PC-9 (cell line): ENCODE measurements at regions not wholly inside any gene's neighbourhood (a gene's known extent, or its start where the extent isn't known, plus 50 kb on each side); places are given as distances from the start of the nearest gene placed in this dataset.

ENCODE experiments used
- BruUV-seq: library from RNA; stranded (reverse); fragments of 400-500 nt; replicated peaks from 2 replicates; lab custom pipeline; 2021; lab: Mats Ljungman, UMichigan
- CTCF ChIA-PET: fragments of 300-600 bp; sonication (Branson Sonifier 250); formaldehyde crosslinking; loops from one replicate; lab custom pipeline; 2022; ENCODE audit warnings: antibody characterized with exemption; lab: Charles Lee
- POLR2A ChIA-PET: fragments of 300-600 bp; sonication (Branson Sonifier 250); formaldehyde crosslinking; loops from one replicate; lab custom pipeline; 2022; ENCODE audit warnings: antibody characterized with exemption; ENCODE audit not compliant: unreplicated experiment; lab: Charles Lee
- DNase-seq, 2 experiments: peaks; one replicate each; pipeline versions ENCODE4 v3.0.0 to v3.0.0-alpha.2; 2015 to 2022; ENCODE audit warnings: mixed read lengths in 1 of 2
- H2AFZ ChIP-seq: fragments of 200-600 bp; sonication (generic); 2 replicates; pipeline ENCODE4 v1.8.1; 2017; ENCODE audit warnings: antibody characterized with exemption
- H3F3A ChIP-seq: fragments of 200-600 bp; sonication (generic); 2 replicates; pipeline ENCODE4 v1.8.1; 2017; ENCODE audit warnings: antibody characterized with exemption, mild to moderate bottlenecking, low read depth; ENCODE audit not compliant: insufficient read depth
- H3K27ac ChIP-seq: fragments of 200-600 bp; sonication (generic); 2 replicates; pipeline ENCODE4 v1.6.1; 2016; ENCODE audit warnings: mixed run types
- H3K27me3 ChIP-seq: fragments of 200-600 bp; sonication (generic); 2 replicates; pipeline ENCODE4 v1.6.1; 2016; ENCODE audit warnings: low read depth, mixed run types; ENCODE audit not compliant: insufficient read depth
- H3K36me3 ChIP-seq: fragments of 200-600 bp; sonication (generic); 2 replicates; pipeline ENCODE4 v1.6.1; 2016; ENCODE audit warnings: low read depth, mixed run types
- H3K4me1 ChIP-seq: fragments of 200-600 bp; sonication (generic); replicated peaks from 2 replicates; pipeline ENCODE4 v1.6.1; 2016; ENCODE audit warnings: mixed run types; ENCODE audit not compliant: insufficient read depth
- H3K4me2 ChIP-seq: fragments of 200-600 bp; sonication (generic); 2 replicates; pipeline ENCODE4 v1.6.1; 2017; ENCODE audit warnings: mixed run types
- H3K4me3 ChIP-seq: fragments of 200-600 bp; sonication (generic); 2 replicates; pipeline ENCODE4 v1.6.1; 2016; ENCODE audit warnings: mixed run types
- H3K79me2 ChIP-seq: fragments of 200-600 bp; sonication (generic); 2 replicates; pipeline ENCODE4 v1.6.1; 2017; ENCODE audit warnings: low read depth, mixed run types
- H3K9me2 ChIP-seq: fragments of 200-600 bp; sonication (generic); 2 replicates; pipeline ENCODE4 v1.8.1; 2017; ENCODE audit warnings: mild to moderate bottlenecking; ENCODE audit not compliant: insufficient read depth
- H3K9me3 ChIP-seq: fragments of 200-600 bp; sonication (generic); 2 replicates; pipeline ENCODE4 v1.8.1; 2016; ENCODE audit warnings: low read depth; ENCODE audit not compliant: insufficient read depth
- H4K20me1 ChIP-seq: fragments of 200-600 bp; sonication (generic); 2 replicates; pipeline ENCODE4 v1.8.1; 2017; ENCODE audit not compliant: insufficient read depth
- EZH2 ChIP-seq: fragments of 200-600 bp; sonication (generic); IDR thresholded peaks from 2 replicates; pipeline ENCODE4 v1.8.0; 2017; ENCODE audit warnings: antibody characterized with exemption, low read depth
- intact Hi-C: fragments of 100-400 bp; cut with micrococcal nuclease; formaldehyde crosslinking; loops from one replicate; pipeline ENCODE4 v1.10.0; 2022; ENCODE audit not compliant: unreplicated experiment
- TF ChIP-seq, protein P1 (sequence below): fragments of 200-600 bp; sonication (generic); conservative IDR thresholded peaks from 2 replicates; pipeline ENCODE4 v1.6.1; 2017; ENCODE audit warnings: mixed run types, antibody characterized with exemption, mild to moderate bottlenecking, moderate library complexity

DNA sequence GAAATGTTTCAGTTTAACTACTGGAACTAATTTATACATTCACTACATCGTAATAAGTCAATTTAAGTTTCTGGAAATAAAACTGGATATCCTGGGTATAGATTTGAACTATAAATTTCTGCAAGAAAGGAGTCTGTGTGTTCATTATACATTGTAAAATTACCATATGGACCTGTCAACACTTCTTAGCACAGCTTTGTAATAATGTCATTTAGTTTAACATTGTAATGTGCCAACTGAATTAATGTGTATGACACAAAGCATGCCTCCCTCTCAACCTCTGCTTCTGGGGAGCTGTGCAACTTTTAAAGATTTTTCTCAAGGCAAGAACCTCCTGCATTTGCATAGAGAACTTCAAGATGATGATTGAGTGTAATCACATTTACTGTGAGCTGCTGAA is 213.7 kb upstream of the GALNT5 start:
- Histone ChIP-seq H3K36me3 (no peaks in the 10 kb centered on the region), H3K9me3 (no peaks in the 10 kb centered on the region), H3K27ac (no peak overlapping the region), H3K27me3 (no peaks in the 10 kb centered on the region), H3K4me2 (no peak overlapping the region), H3K9me2 (no peaks in the 10 kb centered on the region), H3F3A (no peaks in the 10 kb centered on the region), H4K20me1 (no peaks in the 10 kb centered on the region), H2AFZ (no peak overlapping the region), H3K4me1 (no peaks in the 10 kb centered on the region), H3K4me3 (no peak overlapping the region), H3K79me2 (no peaks in the 10 kb centered on the region)
- intact Hi-C loops, result no loop called here
- ChIA-PET POLR2A (no interaction called here), CTCF (no interaction called here)
- DNase-seq, result no peak
- no TSS peak for BruUV-seq
- TF ChIP-seq, protein P1, sequence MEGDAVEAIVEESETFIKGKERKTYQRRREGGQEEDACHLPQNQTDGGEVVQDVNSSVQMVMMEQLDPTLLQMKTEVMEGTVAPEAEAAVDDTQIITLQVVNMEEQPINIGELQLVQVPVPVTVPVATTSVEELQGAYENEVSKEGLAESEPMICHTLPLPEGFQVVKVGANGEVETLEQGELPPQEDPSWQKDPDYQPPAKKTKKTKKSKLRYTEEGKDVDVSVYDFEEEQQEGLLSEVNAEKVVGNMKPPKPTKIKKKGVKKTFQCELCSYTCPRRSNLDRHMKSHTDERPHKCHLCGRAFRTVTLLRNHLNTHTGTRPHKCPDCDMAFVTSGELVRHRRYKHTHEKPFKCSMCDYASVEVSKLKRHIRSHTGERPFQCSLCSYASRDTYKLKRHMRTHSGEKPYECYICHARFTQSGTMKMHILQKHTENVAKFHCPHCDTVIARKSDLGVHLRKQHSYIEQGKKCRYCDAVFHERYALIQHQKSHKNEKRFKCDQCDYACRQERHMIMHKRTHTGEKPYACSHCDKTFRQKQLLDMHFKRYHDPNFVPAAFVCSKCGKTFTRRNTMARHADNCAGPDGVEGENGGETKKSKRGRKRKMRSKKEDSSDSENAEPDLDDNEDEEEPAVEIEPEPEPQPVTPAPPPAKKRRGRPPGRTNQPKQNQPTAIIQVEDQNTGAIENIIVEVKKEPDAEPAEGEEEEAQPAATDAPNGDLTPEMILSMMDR, result no peak
- no peak for TF ChIP-seq EZH2

DNA sequence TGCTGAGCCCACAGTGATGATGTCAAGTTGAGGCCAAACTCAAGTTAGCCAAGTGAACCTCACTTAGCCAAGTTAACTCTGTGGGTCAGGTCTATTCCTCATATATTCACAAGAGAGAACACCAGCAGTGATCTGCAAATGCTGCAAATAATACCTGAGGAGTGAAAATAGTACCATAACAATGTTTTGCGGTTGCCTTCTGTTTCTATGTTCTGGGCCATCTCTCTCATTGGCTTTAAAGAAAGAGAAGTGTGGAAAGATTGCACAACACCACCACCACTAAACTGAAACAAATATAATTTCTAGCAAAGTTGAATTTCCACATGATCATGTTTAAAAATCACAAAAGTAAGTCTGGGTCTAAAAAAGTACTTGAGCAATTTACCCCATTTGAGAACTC is 211.1 kb upstream of the GALNT5 start:
- H3K36me3 ChIP-seq, result no peaks in the 10 kb centered on the region
- no peak overlapping the region for H2AFZ ChIP-seq
- H3K27me3 ChIP-seq, result no peaks in the 10 kb centered on the region
- no TSS peak for BruUV-seq
- POLR2A ChIA-PET, result no interaction called here
- H3K27ac ChIP-seq, result no peak overlapping the region
- no peaks in the 10 kb centered on the region for H3K79me2 ChIP-seq
- H3K9me3 ChIP-seq, result no peaks in the 10 kb centered on the region
- intact Hi-C loops, result no loop called here
- no peaks in the 10 kb centered on the region for H4K20me1 ChIP-seq
- no peaks in the 10 kb centered on the region for H3K4me1 ChIP-seq
- no peaks in the 10 kb centered on the region for H3F3A ChIP-seq
- CTCF ChIA-PET, result no interaction called here
- H3K4me2 ChIP-seq, result no peak overlapping the region
- H3K9me2 ChIP-seq, result no peaks in the 10 kb centered on the region
- no peak for DNase-seq
- TF ChIP-seq, protein P1, result no peak
- TF ChIP-seq EZH2, result no peak
- H3K4me3 ChIP-seq, result no peak overlapping the region

DNA sequence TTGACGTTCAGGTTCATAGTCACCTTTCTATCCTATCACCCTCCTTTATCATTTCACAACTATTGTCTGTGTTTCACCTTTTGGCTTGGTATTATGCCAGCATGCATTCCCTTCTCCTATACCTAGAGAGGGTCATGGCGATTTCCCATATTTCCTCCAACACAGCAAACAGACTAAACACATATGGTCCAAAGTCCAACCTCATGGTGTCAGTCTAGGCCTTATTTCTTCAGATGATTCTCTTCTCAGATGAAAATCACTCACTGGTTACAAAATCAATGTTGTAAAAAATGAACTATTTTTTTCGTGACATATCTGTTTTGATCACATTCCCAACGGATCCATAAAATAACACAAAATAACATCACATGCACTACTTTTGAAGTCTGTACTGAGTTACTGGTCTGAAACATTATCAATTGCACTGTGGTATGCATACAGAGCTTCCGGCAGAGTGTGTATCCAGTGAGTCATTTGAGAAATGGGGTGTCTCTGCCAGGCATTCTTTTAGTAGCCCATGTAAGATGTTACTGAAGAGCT is 204.8 kb upstream of the GALNT5 start:
- H3K27me3 ChIP-seq, result no peaks in the 10 kb centered on the region
- no peaks in the 10 kb centered on the region for H4K20me1 ChIP-seq
- no TSS peak for BruUV-seq
- no peaks in the 10 kb centered on the region for H3K9me3 ChIP-seq
- no peak overlapping the region for H2AFZ ChIP-seq
- H3K36me3 ChIP-seq, result no peaks in the 10 kb centered on the region
- intact Hi-C loops, result loop anchor here (5.0 to 10.0 kb wide), 2 partner anchors 118 to 710 kb away; no protein-coding TSS in a partner anchor
- H3K27ac ChIP-seq, result no peak overlapping the region
- peak in 1 of 2 experiments; percentile 9 for DNase-seq
- H3K4me3 ChIP-seq, result no peak overlapping the region
- POLR2A ChIA-PET, result interaction anchor here (0.5 to 0.7 kb wide), 4 partner anchors 93 to 139 kb away, joined by 3 to 18 read pairs (median 6); no protein-coding TSS in a partner anchor
- no peak overlapping the region for H3K4me2 ChIP-seq
- CTCF ChIA-PET, result interaction anchor here (0.6 kb wide), 1 partner anchor 119 kb away, joined by 3 read pairs; no protein-coding TSS in a partner anchor
- no peaks in the 10 kb centered on the region for H3K9me2 ChIP-seq
- H3F3A ChIP-seq, result no peaks in the 10 kb centered on the region
- H3K4me1 ChIP-seq, result no peaks in the 10 kb centered on the region; the same call in 1 of the 2 replicates
- H3K79me2 ChIP-seq, result no peaks in the 10 kb centered on the region
- TF ChIP-seq, protein P1, result no peak
- TF ChIP-seq EZH2, result no peak
